GM04503 (cell line): ENCODE measurements at regions not wholly inside any gene's neighbourhood (a gene's known extent, or its start where the extent isn't known, plus 50 kb on each side); places are given as distances from the start of the nearest gene placed in this dataset.
"Not testable (repeated sequence)": the region's sequence is repeated elsewhere in the genome, so short reads cannot be mapped to it uniquely, and the experiment has no call there.

Experiments used
- DNase-seq: peaks from one replicate; pipeline ENCODE4 v3.0.0-alpha.2; 2012; ENCODE audit warnings: low read depth

GRCh38 chr15:36406366-36406765 lies 173.1 kb upstream of the CDIN1 start:
- DNase-seq: no peak

DNA sequence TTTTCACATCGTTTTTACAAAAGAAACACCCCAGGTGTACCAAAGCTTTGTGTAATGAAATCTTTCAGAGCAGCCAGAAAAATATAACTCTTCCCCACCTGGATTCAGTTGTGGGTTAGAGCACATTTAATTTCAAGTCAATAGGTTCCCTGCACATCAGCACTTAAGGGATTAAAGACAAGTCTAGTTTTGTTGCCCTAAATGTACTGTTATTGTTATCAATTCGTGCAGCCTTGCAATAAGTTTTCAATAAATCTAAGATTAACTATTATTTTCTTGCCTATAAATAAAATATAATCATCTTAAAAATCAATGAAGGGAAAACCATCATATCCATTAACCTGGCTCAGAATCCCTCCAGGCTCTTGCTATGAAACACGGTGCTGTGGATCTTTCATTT lies 172.5 kb upstream of the CDIN1 start:
- DNase-seq: no peak

DNA sequence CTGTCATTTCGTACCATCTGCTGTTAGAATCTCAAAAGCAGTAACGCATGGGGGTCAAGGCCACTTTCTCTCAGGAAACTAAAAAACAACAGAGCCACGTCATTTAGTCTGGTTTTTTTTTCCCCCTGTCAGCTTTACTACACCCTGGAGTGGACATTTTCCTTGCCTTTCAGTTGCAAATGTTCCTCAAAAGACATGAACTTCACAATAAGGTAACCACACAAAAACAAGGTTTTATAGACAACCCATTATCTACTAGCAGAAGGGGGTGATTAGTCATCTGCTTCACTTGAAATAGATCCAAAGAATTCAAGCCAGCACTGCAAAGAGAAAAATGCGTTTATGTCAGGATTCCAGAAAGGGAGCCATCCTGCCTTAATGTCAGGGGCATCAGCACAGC lies 171.8 kb upstream of the CDIN1 start:
- peak; percentile 67 for DNase-seq

- DNase-seq: no peak
Observed at GRCh38 chr15:36409819-36410218, 169.6 kb upstream of the CDIN1 start.

DNA sequence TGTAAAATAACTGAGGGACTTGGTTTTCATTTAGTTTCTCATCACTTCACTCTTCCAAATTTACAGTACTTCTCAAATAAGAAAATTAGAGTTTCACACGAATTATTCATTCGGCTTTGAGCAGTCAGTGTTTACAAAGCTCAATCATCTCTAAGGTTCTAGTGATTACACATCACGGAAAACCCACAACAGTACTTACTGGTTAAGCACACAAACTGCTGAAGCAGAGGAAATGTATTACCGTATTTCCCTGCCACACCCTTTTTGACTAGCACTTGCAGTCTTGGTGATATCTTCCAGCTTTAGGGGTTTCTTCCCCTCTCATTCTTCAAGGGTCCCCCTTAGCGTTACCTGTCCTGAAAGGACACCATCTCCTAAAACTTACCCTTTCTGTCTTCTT lies 164.8 kb upstream of the CDIN1 start:
- no peak for DNase-seq

- DNase-seq: peak; percentile 75
Observed at GRCh38 chr15:36415643-36416042, 163.8 kb upstream of the CDIN1 start.

DNA sequence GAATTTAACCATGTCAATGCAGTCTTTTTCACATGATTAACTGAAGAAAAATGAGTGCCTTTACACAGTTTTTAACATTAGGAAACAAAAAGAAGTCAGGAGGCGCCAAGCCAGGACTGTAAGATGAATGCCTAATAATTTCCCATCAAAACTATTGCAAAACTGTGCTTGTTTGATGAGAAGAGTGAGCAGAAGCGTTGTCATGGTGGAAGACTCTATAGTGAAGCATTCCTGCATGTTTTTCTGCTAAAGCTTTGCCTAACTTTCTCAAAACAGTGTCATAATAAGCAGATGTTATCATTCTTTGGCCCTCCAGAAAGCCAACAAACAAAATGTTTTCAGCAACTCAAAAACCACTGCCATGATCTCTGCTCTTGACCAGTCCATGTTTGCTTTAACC lies 156.8 kb upstream of the CDIN1 start:
- DNase-seq: no peak

- DNase-seq: no peak
Observed at GRCh38 chr15:36426691-36427090, 152.7 kb upstream of the CDIN1 start.

GRCh38 chr15:36428102-36428845 lies 151.2 kb upstream of the CDIN1 start:
- DNase-seq: peak; percentile 100

GRCh38 chr15:36429707-36430106 lies 149.7 kb upstream of the CDIN1 start:
- no peak for DNase-seq

DNA sequence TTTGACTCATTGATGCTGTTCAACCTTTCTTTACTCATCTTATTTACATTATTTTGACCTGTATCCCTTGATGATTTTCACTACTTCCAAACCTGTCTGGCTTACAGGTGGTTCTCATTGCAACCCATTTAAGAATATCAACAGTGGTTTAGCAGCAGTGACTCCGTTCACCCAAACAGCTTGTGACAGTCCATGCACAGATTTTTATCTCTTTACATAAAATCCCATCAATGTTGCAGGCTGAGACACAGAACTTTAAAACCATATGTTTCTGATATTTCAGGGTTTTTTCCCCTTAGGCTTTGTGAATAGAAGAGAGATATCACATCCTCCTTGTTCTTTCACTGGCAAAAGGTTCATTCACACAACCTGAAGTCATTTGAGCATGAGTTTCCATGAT lies 149.1 kb upstream of the CDIN1 start:
- DNase-seq: no peak

DNA sequence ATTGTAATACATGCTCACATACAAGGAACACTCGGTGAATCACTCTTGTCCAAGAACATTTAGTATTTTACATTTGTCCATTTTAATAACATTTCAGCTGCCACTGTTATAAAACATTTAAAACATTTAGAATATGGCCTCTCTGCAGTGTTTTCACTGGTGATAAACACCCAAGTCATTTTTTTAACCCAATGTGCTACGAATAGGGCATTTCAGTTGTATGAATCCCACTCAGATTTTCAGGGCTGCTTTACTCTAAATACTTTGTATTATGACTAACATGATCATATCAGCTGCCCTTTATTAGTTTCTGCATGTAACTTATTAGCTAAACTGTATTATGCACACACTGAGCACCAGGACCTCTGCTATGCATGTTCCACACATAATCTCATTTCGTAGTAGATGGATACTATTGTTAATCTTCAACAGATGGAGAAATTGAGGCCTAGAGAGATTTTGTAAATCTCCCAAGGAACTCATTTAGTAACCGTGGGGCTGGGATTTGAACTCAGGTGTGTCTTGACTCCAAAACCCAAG lies 148.6 kb upstream of the CDIN1 start:
- no peak for DNase-seq

DNA sequence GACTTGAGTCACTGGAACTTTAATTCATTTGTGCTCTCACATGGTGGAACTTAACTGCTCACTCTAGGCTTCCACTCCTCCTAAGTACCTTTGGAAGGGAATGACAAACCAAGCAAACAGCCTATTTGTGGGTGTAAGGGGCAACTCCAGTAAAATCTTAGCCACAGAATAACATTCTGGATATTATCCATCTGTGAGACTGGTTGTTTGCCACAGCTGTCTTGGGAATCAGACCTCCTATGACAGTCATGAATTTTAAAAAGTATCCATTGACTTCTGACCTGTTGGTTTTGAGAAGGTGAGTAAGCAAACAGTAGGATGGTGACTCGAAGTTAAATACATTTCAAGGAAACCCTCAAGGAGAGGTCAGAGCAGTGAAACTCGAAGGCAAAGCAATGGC lies 147.3 kb upstream of the CDIN1 start:
- peak; percentile 54 for DNase-seq

- no peak for DNase-seq
Observed at GRCh38 chr15:36434177-36434576, 145.2 kb upstream of the CDIN1 start.

DNA sequence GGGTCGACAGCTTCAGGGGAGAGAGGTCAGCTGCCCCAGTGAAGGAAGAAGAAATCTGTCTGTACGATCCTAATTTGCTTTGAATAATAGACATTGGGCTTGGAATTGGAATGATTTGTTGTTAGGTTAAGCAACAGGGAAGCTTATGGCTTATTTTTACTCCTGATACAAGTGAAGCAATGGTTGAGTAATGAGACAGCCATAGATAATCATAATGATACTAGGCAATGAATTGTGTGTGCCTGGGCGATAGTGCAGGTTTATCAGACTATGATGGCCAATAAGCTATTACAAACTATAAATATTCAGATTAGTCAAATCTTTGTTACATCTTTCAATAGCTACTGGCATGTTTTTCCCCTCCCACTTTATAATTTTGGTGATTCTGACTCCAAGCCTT lies 140.9 kb upstream of the CDIN1 start:
- DNase-seq: no peak

- DNase-seq: no peak
Observed at GRCh38 chr15:36447373-36447772, 132.1 kb upstream of the CDIN1 start.

- DNase-seq: no peak
Observed at GRCh38 chr15:36448418-36448817, 131.0 kb upstream of the CDIN1 start.

GRCh38 chr15:36449084-36449661 lies 130.3 kb upstream of the CDIN1 start:
- DNase-seq: no peak

DNA sequence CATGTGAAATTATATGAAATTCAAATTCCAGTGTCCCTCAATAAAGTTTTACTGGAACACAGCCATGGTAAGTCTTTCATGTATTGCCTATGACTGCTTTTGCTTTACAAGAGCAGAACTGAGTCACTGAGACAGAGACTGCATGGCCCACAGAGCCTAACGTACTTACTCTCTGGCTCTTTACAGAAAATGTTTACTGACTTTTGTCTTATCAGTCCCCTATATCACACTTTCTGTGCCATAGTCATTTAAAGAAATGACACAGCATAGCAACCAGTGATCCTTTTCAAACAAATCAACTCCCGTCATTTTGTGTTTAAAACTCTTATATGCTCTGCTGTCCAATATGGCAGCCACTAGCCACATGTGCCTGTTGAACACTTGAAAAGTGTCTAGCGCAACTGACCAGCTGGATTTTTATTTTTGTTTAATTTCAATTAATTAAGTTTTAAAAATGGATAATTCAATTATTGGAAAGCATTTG lies 129.7 kb upstream of the CDIN1 start:
- no peak for DNase-seq

DNA sequence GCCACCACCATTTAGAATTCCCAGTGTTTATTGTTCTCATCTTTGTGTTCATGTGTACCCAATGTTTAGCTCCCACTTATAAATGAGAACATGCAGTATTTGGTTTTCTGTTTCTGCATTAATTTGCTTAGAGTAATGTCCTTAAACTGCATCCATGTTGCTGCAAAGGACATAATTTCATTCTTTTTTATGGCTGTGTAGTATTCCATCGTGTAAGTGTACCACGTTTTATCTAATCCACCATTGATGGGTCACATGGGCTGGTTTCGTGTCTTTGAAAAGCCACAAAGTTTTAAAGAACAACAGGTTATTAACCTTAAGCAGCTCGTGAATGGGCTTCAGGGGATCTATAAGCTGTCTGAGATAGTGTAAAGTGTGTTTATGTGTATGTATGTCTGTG lies 125.2 kb upstream of the CDIN1 start:
- DNase-seq: not testable (repeated sequence)

DNA sequence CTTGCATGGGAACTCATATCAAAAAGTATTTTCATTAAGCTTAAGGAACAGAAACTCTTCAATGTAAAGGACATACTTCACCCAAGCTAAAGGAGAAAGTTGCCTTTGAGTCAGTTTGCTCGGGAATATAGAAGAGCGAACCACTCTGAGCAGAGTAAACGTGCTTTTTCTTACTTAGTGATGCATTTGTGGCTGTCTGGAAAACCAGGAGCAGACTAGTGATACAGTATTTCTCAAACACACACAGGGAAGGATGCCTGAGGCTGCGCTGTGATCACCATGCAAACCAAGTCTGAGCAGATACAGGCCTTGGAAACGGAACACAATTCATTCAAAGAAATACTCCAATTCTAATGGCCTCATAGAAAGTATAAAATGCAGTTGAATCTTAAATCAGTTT lies 121.0 kb upstream of the CDIN1 start:
- no peak for DNase-seq

DNA sequence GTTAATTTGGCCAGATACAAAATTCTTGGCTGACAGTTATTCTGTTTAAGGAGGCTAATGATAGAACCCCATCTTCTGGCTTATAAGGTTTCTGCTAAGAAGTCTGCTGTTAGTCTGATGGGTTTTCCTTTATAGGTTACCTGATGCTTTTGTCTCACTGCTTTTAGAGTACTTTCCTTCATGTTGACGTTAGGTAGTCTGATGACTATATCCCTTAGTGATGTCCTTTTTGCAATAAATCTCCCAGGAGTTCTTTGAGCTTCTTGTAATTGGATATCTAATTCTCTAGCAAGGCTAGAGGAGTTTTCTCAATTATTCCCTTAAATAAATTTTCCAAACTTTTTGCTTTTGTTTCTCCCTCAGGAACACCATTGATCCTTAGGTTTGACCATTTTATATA lies 114.1 kb upstream of the CDIN1 start:
- DNase-seq: no peak

- DNase-seq: peak; percentile 86
Observed at GRCh38 chr15:36468746-36469145, 110.7 kb upstream of the CDIN1 start.
